HepG2 (cell line): ENCODE measurements at regions not wholly inside any gene's neighbourhood (a gene's known extent, or its start where the extent isn't known, plus 50 kb on each side); places are given as distances from the start of the nearest gene placed in this dataset.

Source experiments
- ATAC-seq: fragments of 200-7000 bp; cut with Tn5 transposase; 3 replicates; pipeline ENCODE4 v1.9.1; 2020; ENCODE audit warnings: mild to moderate bottlenecking, moderate library complexity
- BruUV-seq: library from RNA; stranded (reverse); fragments of 400-500 nt; replicated peaks from 2 replicates; lab custom pipeline; 2021; lab: Mats Ljungman, UMichigan
- CTCF ChIA-PET: fragments of 300-600 bp; formaldehyde crosslinking; extraction: SDS; loops from one replicate; lab custom pipeline; 2021; ENCODE audit warnings: low total read pairs, inconsistent platforms, low intra/inter-chr PET ratio; lab: Yijun Ruan, JAX
- POLR2A ChIA-PET: fragments of 350-600 bp; sonication (Branson Sonifier 250); formaldehyde crosslinking; loops from one replicate; lab custom pipeline; 2020; ENCODE audit warnings: antibody characterized with exemption, inconsistent platforms; lab: Yijun Ruan, JAX
- DNase-seq: peaks from one replicate; pipeline ENCODE4 v3.0.0-alpha.2; 2015; ENCODE audit warnings: low spot score
- FAIRE-seq: peaks from 3 replicates; lab custom pipeline; 2011; peaks lifted over from hg19 to GRCh38; lab: Jason Lieb, UNC
- H2AFZ ChIP-seq: one replicate; pipeline ENCODE4 v1.6.1; 2011; ENCODE audit warnings: low read length, inconsistent platforms
- H3K27ac ChIP-seq: fragments of 300-600 bp; 3 replicates; pipeline ENCODE4 v1.8.0; 2011; ENCODE audit warnings: mixed run types, mild to moderate bottlenecking, mixed read lengths, low read length, inconsistent platforms; ENCODE audit not compliant: insufficient read depth; ENCODE audit errors: extremely low read length
- H3K27me3 ChIP-seq, 2 experiments: fragments of 200-600 bp in 1 of 2; 2 replicates in 1 of 2; 3 replicates in 1 of 2; pipeline versions ENCODE4 v1.6.0 to v1.8.0; 2011; ENCODE audit warnings: low read length in 2 of 2, mild to moderate bottlenecking in 2 of 2, moderate library complexity in 2 of 2, inconsistent platforms in 1 of 2; ENCODE audit not compliant: insufficient read depth in 2 of 2, control insufficient read depth in 1 of 2
- H3K36me3 ChIP-seq, 2 experiments: fragments of 200-600 bp in 1 of 2; replicated peaks in 1 of 2; 2 replicates in 1 of 2; 3 replicates in 1 of 2; pipeline versions ENCODE4 v1.5.1 to v1.8.0; 2011; ENCODE audit warnings: low read length in 2 of 2, inconsistent platforms in 1 of 2; ENCODE audit not compliant: insufficient read depth in 2 of 2, control insufficient read depth in 1 of 2
- H3K4me1 ChIP-seq: 2 replicates; pipeline ENCODE4 v1.5.1; 2012; ENCODE audit warnings: low read length, inconsistent platforms; ENCODE audit not compliant: insufficient read depth
- H3K4me2 ChIP-seq: 2 replicates; pipeline ENCODE4 v1.6.0; 2011; ENCODE audit warnings: low read depth, low read length, inconsistent platforms
- H3K4me3 ChIP-seq, 3 experiments: fragments of 200-600 bp in 1 of 3; sonication (generic), shearing (Covaris generic) in 1 of 3; replicated peaks in 1 of 3; 2 replicates each; pipeline ENCODE4 v1.5.1; 2011 to 2016; ENCODE audit warnings: low read length in 3 of 3, inconsistent platforms in 2 of 3, low read depth in 2 of 3, mild to moderate bottlenecking in 2 of 3, control low read depth in 1 of 3, mixed read lengths in 1 of 3; ENCODE audit not compliant: insufficient read depth in 1 of 3
- H3K79me2 ChIP-seq: one replicate; pipeline ENCODE4 v1.6.1; 2011; ENCODE audit warnings: low read length, inconsistent platforms; ENCODE audit not compliant: insufficient read depth
- H3K9ac ChIP-seq: 2 replicates; pipeline ENCODE4 v1.6.0; 2011; ENCODE audit warnings: mild to moderate bottlenecking, low read depth, low read length, inconsistent platforms; ENCODE audit not compliant: insufficient read depth
- H3K9me3 ChIP-seq: 2 replicates; pipeline ENCODE4 v1.5.1; 2012; ENCODE audit warnings: mild to moderate bottlenecking, low read length
- H4K20me1 ChIP-seq: 2 replicates; pipeline ENCODE4 v1.6.0; 2011; ENCODE audit warnings: inconsistent platforms, mild to moderate bottlenecking, low read length, moderate library complexity; ENCODE audit not compliant: insufficient read depth
- MAF1 ChIP-seq: sonication (generic); formaldehyde crosslinking; IDR thresholded peaks from 2 replicates; pipeline ENCODE4 v1.5.0; 2020; ENCODE audit warnings: missing genetic modification reagents, borderline replicate concordance
- MIER2 ChIP-seq: IDR thresholded peaks from 2 replicates; pipeline ENCODE4 v1.6.1; 2016; ENCODE audit warnings: missing biosample characterization, missing genetic modification reagents
- NR1H2 ChIP-seq: sonication (generic); formaldehyde crosslinking; IDR thresholded peaks from 2 replicates; pipeline ENCODE4 v1.8.1; 2022; ENCODE audit warnings: low read depth, missing genetic modification reagents, borderline replicate concordance
- SKI ChIP-seq: fragments of 450-650 bp; IDR thresholded peaks from one replicate; pipeline ENCODE4 v1.6.1; 2018; ENCODE audit warnings: mild to moderate bottlenecking; ENCODE audit not compliant: partially characterized antibody
- SP4 ChIP-seq: sonication (generic); formaldehyde crosslinking; IDR thresholded peaks from 2 replicates; pipeline ENCODE4 v1.8.1; 2023; ENCODE audit warnings: mild to moderate bottlenecking, missing genetic modification reagents
- SYNCRIP ChIP-seq: fragments of 200-400 bp; formaldehyde crosslinking; IDR thresholded peaks from 2 replicates; pipeline ENCODE4 v1.6.1; 2018; ENCODE audit warnings: mild to moderate bottlenecking, low read depth, low read length; ENCODE audit not compliant: insufficient read depth
- YEATS2 ChIP-seq: sonication (generic); formaldehyde crosslinking; IDR thresholded peaks from 2 replicates; pipeline ENCODE4 v1.4.0; 2020; ENCODE audit warnings: missing genetic modification reagents, borderline replicate concordance
- ZKSCAN1 ChIP-seq: fragments of 150-350 bp; IDR thresholded peaks from 2 replicates; pipeline ENCODE4 v1.6.1; 2014; ENCODE audit warnings: low read length
- ZMYM3 ChIP-seq: sonication (generic); formaldehyde crosslinking; IDR thresholded peaks from 2 replicates; pipeline ENCODE4 v1.5.1; 2020; ENCODE audit warnings: mild to moderate bottlenecking, missing genetic modification reagents
- ZNF124 ChIP-seq: sonication (generic); formaldehyde crosslinking; IDR thresholded peaks from 2 replicates; pipeline ENCODE4 v1.4.0; 2020; ENCODE audit warnings: missing genetic modification reagents
- ZNF30 ChIP-seq: sonication (generic); formaldehyde crosslinking; IDR thresholded peaks from 2 replicates; pipeline ENCODE4 v1.5.0; 2020; ENCODE audit warnings: mild to moderate bottlenecking, missing genetic modification reagents
- ZNF652 ChIP-seq: IDR thresholded peaks from 2 replicates; pipeline ENCODE4 v1.6.1; 2016; ENCODE audit warnings: low read depth, borderline replicate concordance
- ZNF724P ChIP-seq: sonication (generic); formaldehyde crosslinking; IDR thresholded peaks from 2 replicates; pipeline ENCODE4 v1.8.0; 2022; ENCODE audit warnings: missing genetic modification reagents, borderline replicate concordance
- WGBS: methylation state at CpG from one replicate; pipeline ENCODE4 v1.1.6; 2017; ENCODE audit warnings: low lambda C conversion rate; 5-methylcytosine and 5-hydroxymethylcytosine counted together
- in situ Hi-C: cut with HindIII; loops from 2 replicates; pipeline ENCODE4 v1.10.0; 2017; ENCODE audit warnings: low pct_unique_long_range_greater_than_20kb; ENCODE audit not compliant: extremely low pct_ligation_motif_present
- intact Hi-C: fragments of 100-400 bp; cut with micrococcal nuclease; formaldehyde crosslinking; loops from one replicate; pipeline ENCODE4 v1.10.0; 2022; ENCODE audit not compliant: unreplicated experiment
- TF ChIP-seq, protein P1 (sequence below): sonication (generic); formaldehyde crosslinking; IDR thresholded peaks from 2 replicates; pipeline ENCODE4 v1.5.0; 2020; ENCODE audit warnings: missing genetic modification reagents

DNA sequence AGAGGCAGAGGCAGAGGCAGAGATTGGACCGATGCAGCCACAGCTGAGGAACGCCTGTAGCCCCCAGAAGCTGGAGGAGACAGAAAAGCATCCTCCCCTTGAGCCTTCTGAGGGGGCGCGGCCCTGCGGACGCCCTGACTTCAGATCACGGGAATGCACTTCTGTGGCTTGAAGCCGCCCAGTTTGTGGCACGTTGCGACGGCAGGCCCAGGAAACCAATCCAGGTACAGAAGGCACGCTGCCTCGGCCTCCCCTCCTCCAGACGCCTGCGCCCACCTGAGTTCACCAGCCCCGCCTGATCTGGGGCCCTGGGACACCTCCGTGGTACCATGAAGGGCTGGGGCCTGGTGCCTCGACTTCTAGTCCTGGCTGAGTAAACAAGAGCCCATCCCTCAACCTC lies 82.0 kb downstream of the NCOR2 start (continued):
- TF ChIP-seq ZNF652 (CRISPR knock-in tag) (no peak), YEATS2 (CRISPR knock-in tag) (no peak), MIER2 (no peak), MAF1 (CRISPR knock-in tag) (no peak), SKI (no peak)
- TF ChIP-seq, protein P1, sequence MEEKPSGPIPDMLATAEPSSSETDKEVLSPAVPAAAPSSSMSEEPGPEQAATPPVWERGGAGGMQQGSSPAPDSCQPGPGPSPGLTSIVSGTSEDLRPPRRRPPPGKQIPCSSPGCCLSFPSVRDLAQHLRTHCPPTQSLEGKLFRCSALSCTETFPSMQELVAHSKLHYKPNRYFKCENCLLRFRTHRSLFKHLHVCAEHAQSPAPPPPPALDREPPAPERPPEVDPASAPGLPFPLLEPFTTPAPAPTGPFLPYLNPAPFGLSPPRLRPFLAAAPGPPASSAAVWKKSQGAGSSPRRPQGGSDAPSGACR (CRISPR knock-in tag), result no peak

DNA sequence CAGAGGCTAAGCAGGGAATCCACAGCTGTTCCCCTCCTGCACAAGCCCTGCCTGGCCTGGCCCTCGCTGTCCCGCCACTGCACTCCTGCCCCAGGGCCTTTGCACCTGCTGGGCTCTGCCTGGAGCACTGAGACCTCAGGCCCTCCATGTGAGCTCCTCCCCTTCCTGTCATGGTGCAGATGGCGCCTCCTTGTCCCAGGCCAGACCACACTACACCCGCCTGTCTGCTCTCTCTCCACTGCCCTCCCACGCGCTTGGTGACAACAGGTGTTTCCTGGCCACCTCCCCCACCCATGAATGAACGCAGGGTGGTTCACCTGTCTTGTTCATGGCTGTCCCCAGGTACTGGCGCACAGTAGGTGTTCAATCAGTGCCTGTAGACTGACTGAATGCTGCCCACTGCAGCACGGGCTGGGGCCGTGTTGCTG lies 82.9 kb downstream of the NCOR2 start:
- TF ChIP-seq ZKSCAN1 (peak; percentile 88), ZNF30 (CRISPR knock-in tag) (no peak), ZNF724P (no peak), SP4 (CRISPR knock-in tag) (no peak), SYNCRIP (no peak), ZMYM3 (CRISPR knock-in tag) (peak; percentile 61), NR1H2 (CRISPR knock-in tag) (no peak), ZNF124 (no peak)
- BruUV-seq, result no TSS peak
- H4K20me1 ChIP-seq, result peaks cover 7% of the 10 kb centered on the region; the same call in 1 of the 2 replicates
- ChIA-PET CTCF (no interaction called here), POLR2A (no interaction called here)
- in situ Hi-C loops (no loop called here), intact Hi-C loops (loop anchor here (5.0 kb wide), 1 partner anchor 33 kb away; no protein-coding TSS in a partner anchor)
- no peak overlapping the region for H2AFZ ChIP-seq
- WGBS, result 94% methylated on average over 7 of the region's 10 CpGs
- ATAC-seq (no peak), FAIRE-seq (no peak), DNase-seq (no peak)
- H3K27ac ChIP-seq, result no peak overlapping the region
- no peak overlapping the region for H3K4me2 ChIP-seq
- no peak overlapping the region for H3K4me3 ChIP-seq
- H3K9me3 ChIP-seq, result no peaks in the 10 kb centered on the region
- no peak overlapping the region for H3K9ac ChIP-seq
- no peaks in the 10 kb centered on the region; a peak in 1 of 5 replicates for H3K27me3 ChIP-seq
- H3K36me3 ChIP-seq, result peaks cover 9 to 13% of the 10 kb centered on the region in 2 experiments; a peak in 4 of 5 replicates
- H3K79me2 ChIP-seq, result no peaks in the 10 kb centered on the region
- H3K4me1 ChIP-seq, result peaks cover 31% of the 10 kb centered on the region
